ENCODE measurements at regions not wholly inside any gene's neighbourhood (a gene's known extent, or its start where the extent isn't known, plus 50 kb on each side); places are given as distances from the start of the nearest gene placed in this dataset.

- TF ChIP-seq POLR2AphosphoS5 (IDR thresholded peaks at IDR 0.05) (no peak), POLR2A (IDR thresholded peaks at IDR 0.05) (no peak), EP300 (IDR thresholded peaks at IDR 0.05) (no peak)
- TF ChIP-seq, protein P1, sequence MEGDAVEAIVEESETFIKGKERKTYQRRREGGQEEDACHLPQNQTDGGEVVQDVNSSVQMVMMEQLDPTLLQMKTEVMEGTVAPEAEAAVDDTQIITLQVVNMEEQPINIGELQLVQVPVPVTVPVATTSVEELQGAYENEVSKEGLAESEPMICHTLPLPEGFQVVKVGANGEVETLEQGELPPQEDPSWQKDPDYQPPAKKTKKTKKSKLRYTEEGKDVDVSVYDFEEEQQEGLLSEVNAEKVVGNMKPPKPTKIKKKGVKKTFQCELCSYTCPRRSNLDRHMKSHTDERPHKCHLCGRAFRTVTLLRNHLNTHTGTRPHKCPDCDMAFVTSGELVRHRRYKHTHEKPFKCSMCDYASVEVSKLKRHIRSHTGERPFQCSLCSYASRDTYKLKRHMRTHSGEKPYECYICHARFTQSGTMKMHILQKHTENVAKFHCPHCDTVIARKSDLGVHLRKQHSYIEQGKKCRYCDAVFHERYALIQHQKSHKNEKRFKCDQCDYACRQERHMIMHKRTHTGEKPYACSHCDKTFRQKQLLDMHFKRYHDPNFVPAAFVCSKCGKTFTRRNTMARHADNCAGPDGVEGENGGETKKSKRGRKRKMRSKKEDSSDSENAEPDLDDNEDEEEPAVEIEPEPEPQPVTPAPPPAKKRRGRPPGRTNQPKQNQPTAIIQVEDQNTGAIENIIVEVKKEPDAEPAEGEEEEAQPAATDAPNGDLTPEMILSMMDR (IDR thresholded peaks at IDR 0.05): no peak
- intact Hi-C loops (cut with DNase I; ENCODE audit: low total_unique reads): no loop called here
- Histone ChIP-seq H3K27me3 (no peaks in the 10 kb centered on the region), H3K27ac (no peak overlapping the region), H3K9me3 (no peaks in the 10 kb centered on the region), H3K4me3 (no peak overlapping the region), H3K4me1 (no peaks in the 10 kb centered on the region), H3K36me3 (no peaks in the 10 kb centered on the region)
- 77 to 85% (median 79%) methylated on average over 3 of the region's 3 CpGs for WGBS, 5 donors
- DNase-seq: no peak
Measured at GRCh38 chr2:187976986-187977333, 314.7 kb upstream of the GULP1 start.

DNA sequence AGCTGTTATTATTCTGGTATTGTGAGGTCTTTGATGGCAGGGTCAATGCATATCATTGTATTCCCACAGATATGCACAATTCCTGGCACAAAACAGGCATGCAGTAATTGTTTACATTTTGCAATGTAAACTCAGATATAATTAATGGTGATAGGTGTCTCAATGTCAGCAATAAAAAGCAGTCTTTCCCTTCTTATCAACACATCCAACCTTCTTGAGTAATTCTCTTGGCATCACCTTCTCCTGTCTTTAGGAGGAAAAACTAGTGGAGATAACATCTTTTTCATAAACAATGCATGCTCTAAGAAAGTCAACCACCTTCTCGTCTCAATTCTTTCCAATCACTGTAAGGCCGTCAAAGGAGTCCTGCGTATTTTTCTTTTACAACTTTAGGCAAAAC is 313.3 kb upstream of the GULP1 start:
- Histone ChIP-seq H3K27ac (no peak overlapping the region), H3K27me3 (no peaks in the 10 kb centered on the region), H3K36me3 (no peaks in the 10 kb centered on the region), H3K4me3 (no peak overlapping the region), H3K4me1 (peaks cover 0 to 7% (median 0%) of the 10 kb centered on the region in 4 donors), H3K9me3 (no peaks in the 10 kb centered on the region)
- intact Hi-C loops (cut with DNase I; ENCODE audit: low total_unique reads): no loop called here
- TF ChIP-seq EP300 (IDR thresholded peaks at IDR 0.05): no peak
- no peak for TF ChIP-seq POLR2A (IDR thresholded peaks at IDR 0.05)
- no peak for TF ChIP-seq POLR2AphosphoS5 (IDR thresholded peaks at IDR 0.05)
- TF ChIP-seq, protein P1 (IDR thresholded peaks at IDR 0.05): no peak
- 55 to 77% (median 63%) methylated on average over 3 of the region's 3 CpGs for WGBS, 5 donors
- DNase-seq: no peak

- Histone ChIP-seq H3K27me3 (no peaks in the 10 kb centered on the region), H3K9me3 (no peaks in the 10 kb centered on the region), H3K36me3 (no peaks in the 10 kb centered on the region), H3K27ac (no peak overlapping the region), H3K4me3 (no peak overlapping the region), H3K4me1 (peaks cover 0 to 13% (median 2%) of the 10 kb centered on the region in 4 donors)
- TF ChIP-seq POLR2A (IDR thresholded peaks at IDR 0.05): no peak
- 10 to 27% (median 16%) methylated on average over 1 of the region's 1 CpG for WGBS, 5 donors
- peak in 1 of 2 donors; percentile 12 for DNase-seq
- intact Hi-C loops (cut with DNase I; ENCODE audit: low total_unique reads): no loop called here
Measured at GRCh38 chr2:187982668-187983067, 309.0 kb upstream of the GULP1 start.

GRCh38 chr2:187985195-187985594 is 306.5 kb upstream of the GULP1 start:
- TF ChIP-seq EP300 (IDR thresholded peaks at IDR 0.05): no peak
- WGBS, 5 donors: 83 to 91% (median 87%) methylated on average over 2 of the region's 2 CpGs
- Histone ChIP-seq H3K27ac (no peak overlapping the region), H3K4me1 (peaks cover 0 to 13% (median 2%) of the 10 kb centered on the region in 4 donors), H3K36me3 (no peaks in the 10 kb centered on the region), H3K4me3 (no peak overlapping the region), H3K27me3 (no peaks in the 10 kb centered on the region), H3K9me3 (no peaks in the 10 kb centered on the region)
- no peak for DNase-seq
- intact Hi-C loops (cut with DNase I; ENCODE audit: low total_unique reads): no loop called here

GRCh38 chr2:187985923-187986322 is 305.8 kb upstream of the GULP1 start:
- no peaks in the 10 kb centered on the region for H3K36me3 ChIP-seq
- no peaks in the 10 kb centered on the region for H3K9me3 ChIP-seq
- no peak overlapping the region for H3K4me3 ChIP-seq
- intact Hi-C loops (cut with DNase I; ENCODE audit: low total_unique reads): no loop called here
- TF ChIP-seq POLR2AphosphoS5 (IDR thresholded peaks at IDR 0.05) (no peak), POLR2A (IDR thresholded peaks at IDR 0.05) (no peak)
- no peak overlapping the region for H3K27ac ChIP-seq
- H3K27me3 ChIP-seq: no peaks in the 10 kb centered on the region
- 28 to 50% (median 43%) methylated on average over 4 of the region's 4 CpGs for WGBS, 5 donors
- H3K4me1 ChIP-seq: peaks cover 0 to 13% (median 2%) of the 10 kb centered on the region in 4 donors
- no peak for DNase-seq

DNA sequence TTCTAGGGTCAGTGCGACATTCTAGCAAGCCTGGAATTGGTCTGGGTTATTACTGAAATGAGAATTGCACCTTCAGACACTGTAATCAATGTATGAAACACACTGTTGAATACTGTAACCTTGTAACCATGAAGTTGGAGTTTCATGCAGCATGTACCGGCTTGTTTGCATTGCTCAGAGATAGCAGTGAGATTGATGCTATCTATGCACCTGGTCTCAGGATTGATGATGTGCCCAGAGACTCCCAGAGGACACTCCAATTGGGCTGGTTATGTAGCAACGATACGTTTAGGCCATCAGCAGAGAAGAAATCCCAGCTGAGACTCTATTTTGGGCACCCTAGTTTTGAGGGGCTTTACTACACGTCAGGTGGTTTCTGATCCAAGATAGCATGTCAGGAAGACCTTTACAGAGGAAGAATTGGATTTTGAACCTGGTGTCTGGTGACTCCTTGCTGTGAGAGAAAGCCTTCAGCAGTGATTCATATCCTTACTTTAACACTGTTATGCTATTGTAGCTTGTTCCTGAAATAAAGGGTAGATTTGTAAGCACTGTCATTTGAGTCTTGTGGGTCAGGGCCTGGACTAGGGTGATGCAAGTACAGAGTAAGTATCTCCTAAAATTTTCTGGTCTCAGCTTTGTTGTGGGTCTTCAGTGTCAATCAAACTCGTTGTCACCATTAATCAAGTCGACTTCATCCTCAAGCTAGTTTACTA is 305.1 kb upstream of the GULP1 start:
- no peak for DNase-seq
- Histone ChIP-seq H3K27me3 (no peaks in the 10 kb centered on the region), H3K4me1 (peaks cover 0 to 13% (median 2%) of the 10 kb centered on the region in 4 donors), H3K4me3 (no peak overlapping the region), H3K9me3 (no peaks in the 10 kb centered on the region), H3K36me3 (no peaks in the 10 kb centered on the region), H3K27ac (no peak overlapping the region)
- WGBS, 5 donors: 65 to 79% (median 73%) methylated on average over 7 of the region's 7 CpGs
- TF ChIP-seq POLR2AphosphoS5 (IDR thresholded peaks at IDR 0.05) (no peak), POLR2A (IDR thresholded peaks at IDR 0.05) (no peak), EP300 (IDR thresholded peaks at IDR 0.05) (no peak)
- TF ChIP-seq, protein P1 (IDR thresholded peaks at IDR 0.05): no peak
- intact Hi-C loops (cut with DNase I; ENCODE audit: low total_unique reads): no loop called here

Measured in stomach (tissue), 8 donors.